ENCODE measurements at regions not wholly inside any gene's neighbourhood (a gene's known extent, or its start where the extent isn't known, plus 50 kb on each side); places are given as distances from the start of the nearest gene placed in this dataset.

- TF ChIP-seq, protein P1, sequence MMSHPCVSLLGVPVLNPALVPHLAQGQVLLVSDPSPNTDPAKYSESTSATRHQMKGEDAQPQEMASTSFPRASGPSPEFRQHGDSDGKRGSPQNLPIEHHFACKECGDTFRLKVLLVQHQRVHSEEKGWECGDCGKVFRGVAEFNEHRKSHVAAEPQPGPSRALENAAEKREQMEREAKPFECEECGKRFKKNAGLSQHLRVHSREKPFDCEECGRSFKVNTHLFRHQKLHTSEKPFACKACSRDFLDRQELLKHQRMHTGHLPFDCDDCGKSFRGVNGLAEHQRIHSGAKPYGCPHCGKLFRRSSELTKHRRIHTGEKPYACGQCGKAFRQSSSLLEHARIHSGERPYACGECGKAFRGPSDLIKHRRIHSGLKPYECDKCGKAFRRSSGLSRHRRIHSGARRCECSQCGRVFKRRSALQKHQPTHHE (CRISPR knock-in tag; IDR thresholded peaks at IDR 0.05; ENCODE audit: borderline replicate concordance) = 0 out of 2 replicates have a peak, but pooled peaks have one; percentile 37
- peak; percentile 76 for TF ChIP-seq MED1 (CRISPR knock-in tag; IDR thresholded peaks at IDR 0.05)
- TF ChIP-seq SYNCRIP (IDR thresholded peaks at IDR 0.05; ENCODE audit: insufficient read depth, low read depth, low read length) = no peak
- TF ChIP-seq MTA3 (CRISPR knock-in tag; IDR thresholded peaks at IDR 0.05) = no peak
- no peak for TF ChIP-seq ZNF674 (CRISPR knock-in tag; IDR thresholded peaks at IDR 0.05; ENCODE audit: low read depth)
- TF ChIP-seq ZSCAN9 (CRISPR knock-in tag; IDR thresholded peaks at IDR 0.05; ENCODE audit: borderline replicate concordance) = no peak
- no peak for TF ChIP-seq NR2F6 (IDR thresholded peaks at IDR 0.05)
- TF ChIP-seq NR2F6 (CRISPR knock-in tag; IDR thresholded peaks at IDR 0.05) = peak; percentile 65; the same call in 1 of the 2 replicates
- peak; percentile 82 for TF ChIP-seq YEATS4 (CRISPR knock-in tag; IDR thresholded peaks at IDR 0.05; ENCODE audit: borderline replicate concordance)
- TF ChIP-seq ZNF816 (CRISPR knock-in tag; IDR thresholded peaks at IDR 0.05; ENCODE audit: borderline replicate concordance) = no peak
- TF ChIP-seq ZNF101 (CRISPR knock-in tag; IDR thresholded peaks at IDR 0.05; ENCODE audit: borderline replicate concordance, low read depth) = no peak
- peak; percentile 79 for TF ChIP-seq SPEN (CRISPR knock-in tag; IDR thresholded peaks at IDR 0.05; ENCODE audit: low read depth)
- peak; percentile 71; the same call in 1 of the 2 replicates for TF ChIP-seq ZNF607 (CRISPR knock-in tag; IDR thresholded peaks at IDR 0.05; ENCODE audit: borderline replicate concordance)
- no peak for TF ChIP-seq ZNF253 (CRISPR knock-in tag; IDR thresholded peaks at IDR 0.05; ENCODE audit: borderline replicate concordance)
- no peak for TF ChIP-seq GPN1 (CRISPR knock-in tag; IDR thresholded peaks at IDR 0.05; ENCODE audit: borderline replicate concordance)
- TF ChIP-seq SAP130 (CRISPR knock-in tag; IDR thresholded peaks at IDR 0.05; ENCODE audit: low read depth) = peak; percentile 41; the same call in 1 of the 2 replicates
- TF ChIP-seq IRX3 (CRISPR knock-in tag; IDR thresholded peaks at IDR 0.05; ENCODE audit: borderline replicate concordance, low read depth) = no peak
- no peak for TF ChIP-seq BRD4 (CRISPR knock-in tag; IDR thresholded peaks at IDR 0.05)
- TF ChIP-seq, protein P2, sequence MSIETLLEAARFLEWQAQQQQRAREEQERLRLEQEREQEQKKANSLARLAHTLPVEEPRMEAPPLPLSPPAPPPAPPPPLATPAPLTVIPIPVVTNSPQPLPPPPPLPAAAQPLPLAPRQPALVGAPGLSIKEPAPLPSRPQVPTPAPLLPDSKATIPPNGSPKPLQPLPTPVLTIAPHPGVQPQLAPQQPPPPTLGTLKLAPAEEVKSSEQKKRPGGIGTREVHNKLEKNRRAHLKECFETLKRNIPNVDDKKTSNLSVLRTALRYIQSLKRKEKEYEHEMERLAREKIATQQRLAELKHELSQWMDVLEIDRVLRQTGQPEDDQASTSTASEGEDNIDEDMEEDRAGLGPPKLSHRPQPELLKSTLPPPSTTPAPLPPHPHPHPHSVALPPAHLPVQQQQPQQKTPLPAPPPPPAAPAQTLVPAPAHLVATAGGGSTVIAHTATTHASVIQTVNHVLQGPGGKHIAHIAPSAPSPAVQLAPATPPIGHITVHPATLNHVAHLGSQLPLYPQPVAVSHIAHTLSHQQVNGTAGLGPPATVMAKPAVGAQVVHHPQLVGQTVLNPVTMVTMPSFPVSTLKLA (IDR thresholded peaks at IDR 0.05) = no peak
- TF ChIP-seq DMAP1 (CRISPR knock-in tag; IDR thresholded peaks at IDR 0.05) = peak; percentile 47; the same call in 1 of the 2 replicates
- TF ChIP-seq PHF20 (CRISPR knock-in tag; IDR thresholded peaks at IDR 0.05) = no peak
- TF ChIP-seq, protein P3, sequence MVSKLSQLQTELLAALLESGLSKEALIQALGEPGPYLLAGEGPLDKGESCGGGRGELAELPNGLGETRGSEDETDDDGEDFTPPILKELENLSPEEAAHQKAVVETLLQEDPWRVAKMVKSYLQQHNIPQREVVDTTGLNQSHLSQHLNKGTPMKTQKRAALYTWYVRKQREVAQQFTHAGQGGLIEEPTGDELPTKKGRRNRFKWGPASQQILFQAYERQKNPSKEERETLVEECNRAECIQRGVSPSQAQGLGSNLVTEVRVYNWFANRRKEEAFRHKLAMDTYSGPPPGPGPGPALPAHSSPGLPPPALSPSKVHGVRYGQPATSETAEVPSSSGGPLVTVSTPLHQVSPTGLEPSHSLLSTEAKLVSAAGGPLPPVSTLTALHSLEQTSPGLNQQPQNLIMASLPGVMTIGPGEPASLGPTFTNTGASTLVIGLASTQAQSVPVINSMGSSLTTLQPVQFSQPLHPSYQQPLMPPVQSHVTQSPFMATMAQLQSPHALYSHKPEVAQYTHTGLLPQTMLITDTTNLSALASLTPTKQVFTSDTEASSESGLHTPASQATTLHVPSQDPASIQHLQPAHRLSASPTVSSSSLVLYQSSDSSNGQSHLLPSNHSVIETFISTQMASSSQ (IDR thresholded peaks at IDR 0.05; ENCODE audit: low read depth) = no peak
- TF ChIP-seq, protein P3 (CRISPR knock-in tag; IDR thresholded peaks at IDR 0.05; ENCODE audit: borderline replicate concordance) = peak; percentile 58; the same call in 1 of the 2 replicates
- TF ChIP-seq ZNF136 (CRISPR knock-in tag; IDR thresholded peaks at IDR 0.05; ENCODE audit: low read depth) = peak; percentile 82; the same call in 1 of the 2 replicates
Observed at GRCh38 chr11:15650105-15650938, 535.6 kb downstream of the INSC start (continued).
